KMS-11 (cell line): ENCODE measurements at regions not wholly inside any gene's neighbourhood (a gene's known extent, or its start where the extent isn't known, plus 50 kb on each side); places are given as distances from the start of the nearest gene placed in this dataset.

Source experiments
- H2AFZ ChIP-seq: fragments of 200-600 bp; sonication (generic); 2 replicates; pipeline ENCODE4 v1.6.1; 2016; ENCODE audit warnings: antibody characterized with exemption, mixed run types, low read depth
- H3K27ac ChIP-seq: fragments of 200-600 bp; sonication (generic); 2 replicates; pipeline ENCODE4 v1.6.1; 2016; ENCODE audit warnings: mild to moderate bottlenecking, mixed run types
- H3K27me3 ChIP-seq: fragments of 200-600 bp; sonication (generic); 2 replicates; pipeline ENCODE4 v1.6.1; 2017; ENCODE audit warnings: mild to moderate bottlenecking, low read depth, mixed run types, moderate library complexity; ENCODE audit not compliant: insufficient read depth
- H3K36me3 ChIP-seq: fragments of 200-600 bp; sonication (generic); 2 replicates; pipeline ENCODE4 v1.6.1; 2017; ENCODE audit warnings: mild to moderate bottlenecking, mixed run types; ENCODE audit not compliant: insufficient read depth
- H3K4me1 ChIP-seq: fragments of 200-600 bp; sonication (generic); 2 replicates; pipeline ENCODE4 v1.6.1; 2016; ENCODE audit warnings: mild to moderate bottlenecking, low read depth, mixed run types; ENCODE audit not compliant: poor library complexity, severe bottlenecking
- H3K4me2 ChIP-seq: fragments of 200-600 bp; sonication (generic); 2 replicates; pipeline ENCODE4 v1.7.0; 2016; ENCODE audit warnings: mild to moderate bottlenecking, mixed run types
- H3K4me3 ChIP-seq: fragments of 200-600 bp; sonication (generic); IDR thresholded peaks from 2 replicates; pipeline ENCODE4 v1.6.1; 2017; ENCODE audit warnings: low read depth, low read length, mixed read lengths; ENCODE audit not compliant: insufficient read depth
- H3K79me2 ChIP-seq: fragments of 200-600 bp; sonication (generic); 2 replicates; pipeline ENCODE4 v1.6.1; 2016; ENCODE audit warnings: low read depth, mixed run types; ENCODE audit not compliant: insufficient read depth
- H3K9ac ChIP-seq: fragments of 200-600 bp; sonication (generic); 2 replicates; pipeline ENCODE4 v1.6.1; 2016; ENCODE audit warnings: mild to moderate bottlenecking, mixed run types
- H4K20me1 ChIP-seq: fragments of 200-600 bp; sonication (generic); 2 replicates; pipeline ENCODE4 v1.6.1; 2016; ENCODE audit warnings: mild to moderate bottlenecking, mixed run types; ENCODE audit not compliant: insufficient read depth
- CTCF ChIP-seq: fragments of 200-600 bp; sonication (generic); conservative IDR thresholded peaks from 2 replicates; pipeline ENCODE4 v1.6.1; 2017; ENCODE audit warnings: low read depth, mild to moderate bottlenecking, antibody characterized with exemption, low read length, moderate library complexity, mixed read lengths

- Histone ChIP-seq H3K4me1 (no peaks in the 10 kb centered on the region), H3K36me3 (no peaks in the 10 kb centered on the region), H3K27ac (no peak overlapping the region), H3K79me2 (no peaks in the 10 kb centered on the region), H3K4me2 (no peak overlapping the region), H3K27me3 (no peaks in the 10 kb centered on the region), H4K20me1 (no peaks in the 10 kb centered on the region), H3K9ac (no peak overlapping the region), H3K4me3 (no peak overlapping the region), H2AFZ (no peak overlapping the region)
- TF ChIP-seq CTCF: no peak
Measured at GRCh38 chr20:1827974-1828785, 67.0 kb upstream of the SIRPA start.

GRCh38 chr20:1827510-1827973, 67.7 kb upstream of the SIRPA start:
- Histone ChIP-seq H2AFZ (no peak overlapping the region), H3K79me2 (no peaks in the 10 kb centered on the region), H3K9ac (no peak overlapping the region), H3K4me3 (no peak overlapping the region), H4K20me1 (no peaks in the 10 kb centered on the region), H3K36me3 (no peaks in the 10 kb centered on the region), H3K27ac (no peak overlapping the region), H3K27me3 (no peaks in the 10 kb centered on the region), H3K4me1 (no peaks in the 10 kb centered on the region), H3K4me2 (no peak overlapping the region)
- TF ChIP-seq CTCF: no peak

GRCh38 chr20:1825938-1826445, 69.2 kb upstream of the SIRPA start:
- Histone ChIP-seq H3K27me3 (no peaks in the 10 kb centered on the region), H2AFZ (no peak overlapping the region)
- TF ChIP-seq CTCF: no peak

GRCh38 chr20:1825507-1825906, 69.7 kb upstream of the SIRPA start:
- Histone ChIP-seq H3K27me3 (no peaks in the 10 kb centered on the region), H3K36me3 (no peaks in the 10 kb centered on the region), H4K20me1 (no peaks in the 10 kb centered on the region), H3K4me3 (no peak overlapping the region), H2AFZ (no peak overlapping the region), H3K79me2 (no peaks in the 10 kb centered on the region), H3K27ac (no peak overlapping the region), H3K9ac (no peak overlapping the region), H3K4me2 (no peak overlapping the region), H3K4me1 (no peaks in the 10 kb centered on the region)
- no peak for TF ChIP-seq CTCF

More at GRCh38 chr20:1825938-1826445, 69.2 kb upstream of the SIRPA start:
- no peaks in the 10 kb centered on the region for H4K20me1 ChIP-seq
- H3K27ac ChIP-seq: no peak overlapping the region
- no peak overlapping the region for H3K4me3 ChIP-seq
- H3K4me1 ChIP-seq: no peaks in the 10 kb centered on the region
- H3K9ac ChIP-seq: no peak overlapping the region
- no peak overlapping the region for H3K4me2 ChIP-seq
- H3K36me3 ChIP-seq: no peaks in the 10 kb centered on the region
- no peaks in the 10 kb centered on the region for H3K79me2 ChIP-seq
